Endothelial cell of umbilical vein (primary cell): ENCODE measurements at regions not wholly inside any gene's neighbourhood (a gene's known extent, or its start where the extent isn't known, plus 50 kb on each side); places are given as distances from the start of the nearest gene placed in this dataset.

Source experiments
- BruUV-seq: library from RNA; stranded (reverse); fragments of 400-500 nt; replicated peaks from 2 replicates; lab custom pipeline; 2021; lab: Mats Ljungman, UMichigan
- CTCF ChIA-PET: fragments of 300-600, 350-600 bp; sonication (Branson Sonifier 250); formaldehyde crosslinking; loops from one replicate; lab custom pipeline; 2021; ENCODE audit warnings: antibody characterized with exemption, inconsistent platforms; lab: Charles Lee
- POLR2A ChIA-PET: fragments of 300-600, 350-600 bp; sonication (Branson Sonifier 250); formaldehyde crosslinking; loops from one replicate; lab custom pipeline; 2021; ENCODE audit warnings: antibody characterized with exemption, inconsistent platforms; lab: Charles Lee
- DNase-seq: peaks from one replicate; pipeline ENCODE4 v3.0.0-alpha.2; 2011; ENCODE audit warnings: low read depth, low spot score
- FAIRE-seq: peaks from 2 replicates; lab custom pipeline; 2011; peaks lifted over from hg19 to GRCh38; lab: Jason Lieb, UNC
- H2AFZ ChIP-seq: 2 replicates; pipeline ENCODE4 v1.6.0; 2012; ENCODE audit warnings: low read depth, low read length, control low read depth, inconsistent platforms
- H3K27ac ChIP-seq: 2 replicates; pipeline ENCODE4 v1.5.1; 2011; ENCODE audit warnings: low read depth, mild to moderate bottlenecking, control low read depth, low read length, moderate library complexity; ENCODE audit not compliant: insufficient read depth
- H3K27me3 ChIP-seq, 2 experiments: 2 replicates each; pipeline versions ENCODE4 v1.6.0 to v1.6.1; 2011; ENCODE audit warnings: low read length in 2 of 2, mixed read lengths in 1 of 2; ENCODE audit not compliant: control insufficient read depth in 2 of 2, insufficient read depth in 2 of 2
- H3K36me3 ChIP-seq, 2 experiments: 2 replicates in 1 of 2; 3 replicates in 1 of 2; pipeline ENCODE4 v1.5.1; 2011; ENCODE audit warnings: low read length in 2 of 2, mild to moderate bottlenecking in 1 of 2, moderate library complexity in 1 of 2; ENCODE audit not compliant: control insufficient read depth in 2 of 2, insufficient read depth in 2 of 2; ENCODE audit errors: extremely low read depth in 1 of 2
- H3K4me1 ChIP-seq: 3 replicates; pipeline ENCODE4 v1.5.1; 2011; ENCODE audit warnings: mild to moderate bottlenecking, low read length; ENCODE audit not compliant: control insufficient read depth, insufficient read depth; ENCODE audit errors: extremely low read depth
- H3K4me2 ChIP-seq: 2 replicates; pipeline ENCODE4 v1.6.1; 2011; ENCODE audit warnings: low read length, control low read depth, mixed read lengths; ENCODE audit not compliant: insufficient read depth
- H3K4me3 ChIP-seq, 3 experiments: fragments of 200-600 bp in 1 of 3; sonication (generic), shearing (Covaris generic) in 1 of 3; replicated peaks in 1 of 3; 2 replicates each; pipeline ENCODE4 v1.5.1; 2011 to 2016; ENCODE audit warnings: control low read depth in 3 of 3, low read length in 3 of 3, mild to moderate bottlenecking in 2 of 3, inconsistent platforms in 1 of 3, low read depth in 1 of 3, moderate library complexity in 1 of 3; ENCODE audit not compliant: insufficient read depth in 1 of 3
- H3K79me2 ChIP-seq: 2 replicates; pipeline ENCODE4 v1.6.0; 2012; ENCODE audit warnings: low read length, inconsistent platforms; ENCODE audit not compliant: control insufficient read depth, insufficient read depth
- H3K9ac ChIP-seq: replicated peaks from 2 replicates; pipeline ENCODE3; 2011; ENCODE audit warnings: low read length, control low read depth; ENCODE audit not compliant: insufficient read depth; ENCODE audit errors: extremely low read depth
- H3K9me1 ChIP-seq: replicated peaks from 3 replicates; pipeline ENCODE4 v1.6.0; 2011; ENCODE audit warnings: mild to moderate bottlenecking, low read length; ENCODE audit not compliant: control insufficient read depth, insufficient read depth; ENCODE audit errors: extremely low read depth
- H3K9me3 ChIP-seq: replicated peaks from 2 replicates; pipeline ENCODE4 v1.5.1; 2012; ENCODE audit warnings: low read length, inconsistent platforms; ENCODE audit not compliant: control insufficient read depth, insufficient read depth
- H4K20me1 ChIP-seq: replicated peaks from 2 replicates; pipeline ENCODE3; 2011; ENCODE audit warnings: mild to moderate bottlenecking, low read length; ENCODE audit not compliant: control insufficient read depth, insufficient read depth; ENCODE audit errors: extremely low read depth
- EZH2 ChIP-seq: IDR thresholded peaks from 2 replicates; pipeline ENCODE4 v1.6.1; 2012; ENCODE audit warnings: borderline replicate concordance, low read depth, mild to moderate bottlenecking, moderate library complexity, low read length, inconsistent platforms; ENCODE audit not compliant: severe bottlenecking
- FOS ChIP-seq: IDR thresholded peaks from 2 replicates; pipeline ENCODE4 v1.6.1; 2011; ENCODE audit warnings: mild to moderate bottlenecking, low read length, moderate library complexity, borderline replicate concordance; ENCODE audit not compliant: insufficient read depth
- GATA2 ChIP-seq: IDR thresholded peaks from 2 replicates; pipeline ENCODE4 v1.7.0; 2011; ENCODE audit warnings: low read depth, mild to moderate bottlenecking, moderate library complexity, mixed read lengths, low read length; ENCODE audit not compliant: insufficient read length, insufficient read depth
- JUN ChIP-seq: IDR thresholded peaks from 2 replicates; pipeline ENCODE4 v1.6.1; 2011; ENCODE audit warnings: borderline replicate concordance, low read depth; ENCODE audit not compliant: insufficient read length, insufficient read depth
- MYC ChIP-seq: IDR thresholded peaks from one replicate; pipeline ENCODE4 v1.6.1; 2011; ENCODE audit warnings: mild to moderate bottlenecking, low read depth, low read length
- POLR2A ChIP-seq: IDR thresholded peaks from 2 replicates; pipeline ENCODE4 v1.6.1; 2012; ENCODE audit warnings: low read depth, mild to moderate bottlenecking, control low read depth, low read length
- POLR2AphosphoS5 ChIP-seq: IDR thresholded peaks from 2 replicates; pipeline ENCODE4 v1.6.1; 2012; ENCODE audit warnings: low read depth, mild to moderate bottlenecking, control low read depth, low read length, moderate library complexity; ENCODE audit not compliant: insufficient read depth
- dilution Hi-C: fragments of 300-500 bp; cut with MboI; formaldehyde crosslinking; loops from one replicate; pipeline ENCODE4 v1.15.0; 2019; ENCODE audit warnings: low sequenced_read_pairs; ENCODE audit not compliant: extremely low pct_ligation_motif_present
- intact Hi-C: fragments of 100-400 bp; cut with micrococcal nuclease; formaldehyde crosslinking; loops from one replicate; pipeline ENCODE4 v1.10.0; 2022
- TF ChIP-seq, protein P1 (sequence below): IDR thresholded peaks from 2 replicates; pipeline ENCODE4 v1.6.1; 2011; ENCODE audit not compliant: insufficient read depth, insufficient read length
- TF ChIP-seq, protein P2 (sequence below), 2 donors: IDR thresholded peaks; 1 replicate in 1 of 2; 2 replicates in 1 of 2; pipeline ENCODE4 v1.5.1; 2011; ENCODE audit warnings: low read length in 2 of 2, mild to moderate bottlenecking in 2 of 2, moderate library complexity in 2 of 2, control low read depth in 1 of 2, inconsistent platforms in 1 of 2, low read depth in 1 of 2; ENCODE audit not compliant: insufficient read depth in 1 of 2; ENCODE audit errors: extremely low read depth in 1 of 2

DNA sequence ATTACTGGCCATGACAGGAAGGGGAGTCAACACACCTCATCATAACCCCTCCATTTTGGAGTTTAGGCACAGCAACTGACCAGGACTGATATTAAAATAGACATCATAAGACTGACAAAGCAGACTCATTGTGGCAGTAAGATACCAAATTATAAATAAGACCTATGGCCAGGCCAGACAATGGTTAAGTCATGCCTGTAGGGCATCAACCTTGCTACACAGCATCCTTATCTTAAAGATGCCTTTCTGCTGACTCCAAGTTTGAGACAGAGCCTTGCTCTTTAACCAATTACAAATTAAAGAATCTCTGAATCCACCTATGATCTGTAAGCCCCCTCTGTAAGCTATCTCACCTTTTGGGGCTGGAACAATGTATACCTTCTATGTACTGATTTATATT, 65.5 kb downstream of the VCX2 start:
- intact Hi-C loops, result no loop called here
- Histone ChIP-seq H3K4me1 (no peaks in the 10 kb centered on the region), H3K9me3 (no peaks in the 10 kb centered on the region), H3K4me3 (no peak overlapping the region), H4K20me1 (no peaks in the 10 kb centered on the region), H3K9me1 (no peaks in the 10 kb centered on the region), H3K27ac (no peak overlapping the region), H3K4me2 (no peak overlapping the region), H3K79me2 (no peaks in the 10 kb centered on the region), H3K27me3 (no peaks in the 10 kb centered on the region), H3K9ac (no peak overlapping the region), H2AFZ (no peak overlapping the region), H3K36me3 (no peaks in the 10 kb centered on the region)
- ChIA-PET CTCF (no interaction called here), POLR2A (no interaction called here)
- no peak for DNase-seq
- no peak for FAIRE-seq
- TF ChIP-seq POLR2A (no peak), POLR2AphosphoS5 (no peak)
- TF ChIP-seq, protein P1, sequence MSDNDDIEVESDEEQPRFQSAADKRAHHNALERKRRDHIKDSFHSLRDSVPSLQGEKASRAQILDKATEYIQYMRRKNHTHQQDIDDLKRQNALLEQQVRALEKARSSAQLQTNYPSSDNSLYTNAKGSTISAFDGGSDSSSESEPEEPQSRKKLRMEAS, result no peak
- dilution Hi-C loops, result no loop called here
- BruUV-seq, result no TSS peak

DNA sequence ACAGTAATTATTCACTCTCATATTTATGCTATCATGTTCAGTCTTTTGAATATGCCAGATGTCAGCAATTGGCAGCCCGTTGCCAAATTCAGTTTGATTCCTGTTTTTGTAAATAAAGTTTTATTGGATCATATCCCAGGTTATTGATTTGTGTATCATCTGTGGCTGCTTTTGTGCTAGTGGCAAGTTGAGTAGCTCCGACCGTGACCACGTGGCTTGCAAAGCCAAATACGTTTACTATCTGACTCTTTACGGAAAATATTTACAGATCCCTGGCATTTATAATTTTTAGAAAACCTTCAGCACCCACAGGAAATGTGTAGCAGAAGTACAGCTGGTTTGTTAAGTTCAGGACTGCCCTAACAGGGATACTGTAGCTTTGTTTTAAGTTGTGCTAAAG, 67.4 kb downstream of the VCX2 start:
- H3K9me1 ChIP-seq, result no peaks in the 10 kb centered on the region
- FAIRE-seq (no peak), DNase-seq (no peak)
- H4K20me1 ChIP-seq, result no peaks in the 10 kb centered on the region
- H3K36me3 ChIP-seq, result no peaks in the 10 kb centered on the region
- ChIA-PET POLR2A (no interaction called here), CTCF (no interaction called here)
- H3K4me3 ChIP-seq, result no peak overlapping the region
- H2AFZ ChIP-seq, result no peak overlapping the region
- H3K27ac ChIP-seq, result no peak overlapping the region
- H3K9me3 ChIP-seq, result no peaks in the 10 kb centered on the region
- H3K4me2 ChIP-seq, result no peak overlapping the region
- BruUV-seq, result no TSS peak
- no peaks in the 10 kb centered on the region for H3K79me2 ChIP-seq
- no peak overlapping the region for H3K9ac ChIP-seq
- H3K4me1 ChIP-seq, result no peaks in the 10 kb centered on the region
- intact Hi-C loops, result no loop called here
- TF ChIP-seq FOS (no peak), MYC (no peak), POLR2A (no peak), POLR2AphosphoS5 (no peak), EZH2 (no peak), JUN (no peak), GATA2 (no peak)
- TF ChIP-seq, protein P1, result no peak
- TF ChIP-seq, protein P2, sequence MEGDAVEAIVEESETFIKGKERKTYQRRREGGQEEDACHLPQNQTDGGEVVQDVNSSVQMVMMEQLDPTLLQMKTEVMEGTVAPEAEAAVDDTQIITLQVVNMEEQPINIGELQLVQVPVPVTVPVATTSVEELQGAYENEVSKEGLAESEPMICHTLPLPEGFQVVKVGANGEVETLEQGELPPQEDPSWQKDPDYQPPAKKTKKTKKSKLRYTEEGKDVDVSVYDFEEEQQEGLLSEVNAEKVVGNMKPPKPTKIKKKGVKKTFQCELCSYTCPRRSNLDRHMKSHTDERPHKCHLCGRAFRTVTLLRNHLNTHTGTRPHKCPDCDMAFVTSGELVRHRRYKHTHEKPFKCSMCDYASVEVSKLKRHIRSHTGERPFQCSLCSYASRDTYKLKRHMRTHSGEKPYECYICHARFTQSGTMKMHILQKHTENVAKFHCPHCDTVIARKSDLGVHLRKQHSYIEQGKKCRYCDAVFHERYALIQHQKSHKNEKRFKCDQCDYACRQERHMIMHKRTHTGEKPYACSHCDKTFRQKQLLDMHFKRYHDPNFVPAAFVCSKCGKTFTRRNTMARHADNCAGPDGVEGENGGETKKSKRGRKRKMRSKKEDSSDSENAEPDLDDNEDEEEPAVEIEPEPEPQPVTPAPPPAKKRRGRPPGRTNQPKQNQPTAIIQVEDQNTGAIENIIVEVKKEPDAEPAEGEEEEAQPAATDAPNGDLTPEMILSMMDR (IDR thresholded peaks at IDR 0.05; ENCODE audit: extremely low read depth in 1 of 2, insufficient read depth in 1 of 2, low read depth in 1 of 2, low read length in 2 of 2), result no peak
- dilution Hi-C loops, result no loop called here
- H3K27me3 ChIP-seq, result no peaks in the 10 kb centered on the region
